IMR-90 (cell line): ENCODE measurements at regions not wholly inside any gene's neighbourhood (a gene's known extent, or its start where the extent isn't known, plus 50 kb on each side); places are given as distances from the start of the nearest gene placed in this dataset.

Source experiments
- CHD1 ChIP-seq: IDR thresholded peaks from 2 replicates; pipeline ENCODE4 v1.6.1; 2012; ENCODE audit warnings: low read depth, low read length, improper control_type of control experiment
- MAZ ChIP-seq: IDR thresholded peaks from 2 replicates; pipeline ENCODE4 v1.6.1; 2012; ENCODE audit warnings: low read depth, mild to moderate bottlenecking, low read length, improper control_type of control experiment, moderate library complexity, borderline replicate concordance
- POLR2A ChIP-seq: IDR thresholded peaks from 2 replicates; pipeline ENCODE4 v1.6.1; 2012; ENCODE audit warnings: mild to moderate bottlenecking, low read depth, low read length
- RFX5 ChIP-seq: IDR thresholded peaks from 2 replicates; pipeline ENCODE4 v1.8.0; 2012; ENCODE audit warnings: low read depth, mild to moderate bottlenecking, low read length, moderate library complexity
- SMC3 ChIP-seq: fragments of 150-350 bp; IDR thresholded peaks from 2 replicates; pipeline ENCODE4 v1.6.1; 2016; ENCODE audit warnings: low read depth, mild to moderate bottlenecking, antibody characterized with exemption, low read length, moderate library complexity
- TF ChIP-seq, protein P1 (sequence below): fragments of 150-350 bp; IDR thresholded peaks from 2 replicates; pipeline ENCODE4 v1.6.1; 2016; ENCODE audit warnings: low read depth, mild to moderate bottlenecking, low read length, moderate library complexity, borderline replicate concordance
- TF ChIP-seq, protein P2 (sequence below): conservative IDR thresholded peaks from 2 replicates; pipeline ENCODE4 v1.5.1; 2012; ENCODE audit warnings: mild to moderate bottlenecking, low read depth, low read length, improper control_type of control experiment

DNA sequence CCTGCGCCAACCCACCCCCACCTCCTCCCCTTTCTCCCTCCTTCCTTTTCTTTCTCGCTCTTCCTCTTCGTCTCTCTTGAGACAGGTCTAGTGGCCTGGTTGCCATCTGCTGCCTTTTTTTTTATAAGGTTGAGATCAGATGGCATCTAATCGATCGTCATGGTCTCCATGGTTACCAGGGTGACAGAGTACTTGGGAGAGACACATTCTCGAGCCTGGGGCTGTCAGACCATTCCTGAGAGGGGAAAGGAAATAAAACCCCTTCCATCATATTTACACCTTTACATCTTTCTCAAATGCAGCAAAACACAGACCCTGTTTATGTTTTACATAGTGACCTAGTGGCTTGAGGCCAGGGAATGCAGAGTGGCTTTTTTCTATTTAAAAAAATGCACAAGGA, 53.5 kb upstream of the SLC22A15 start:
- TF ChIP-seq POLR2A: no peak
- no peak for TF ChIP-seq RFX5
- TF ChIP-seq, protein P1, sequence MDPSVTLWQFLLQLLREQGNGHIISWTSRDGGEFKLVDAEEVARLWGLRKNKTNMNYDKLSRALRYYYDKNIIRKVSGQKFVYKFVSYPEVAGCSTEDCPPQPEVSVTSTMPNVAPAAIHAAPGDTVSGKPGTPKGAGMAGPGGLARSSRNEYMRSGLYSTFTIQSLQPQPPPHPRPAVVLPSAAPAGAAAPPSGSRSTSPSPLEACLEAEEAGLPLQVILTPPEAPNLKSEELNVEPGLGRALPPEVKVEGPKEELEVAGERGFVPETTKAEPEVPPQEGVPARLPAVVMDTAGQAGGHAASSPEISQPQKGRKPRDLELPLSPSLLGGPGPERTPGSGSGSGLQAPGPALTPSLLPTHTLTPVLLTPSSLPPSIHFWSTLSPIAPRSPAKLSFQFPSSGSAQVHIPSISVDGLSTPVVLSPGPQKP: no peak
- TF ChIP-seq, protein P2, sequence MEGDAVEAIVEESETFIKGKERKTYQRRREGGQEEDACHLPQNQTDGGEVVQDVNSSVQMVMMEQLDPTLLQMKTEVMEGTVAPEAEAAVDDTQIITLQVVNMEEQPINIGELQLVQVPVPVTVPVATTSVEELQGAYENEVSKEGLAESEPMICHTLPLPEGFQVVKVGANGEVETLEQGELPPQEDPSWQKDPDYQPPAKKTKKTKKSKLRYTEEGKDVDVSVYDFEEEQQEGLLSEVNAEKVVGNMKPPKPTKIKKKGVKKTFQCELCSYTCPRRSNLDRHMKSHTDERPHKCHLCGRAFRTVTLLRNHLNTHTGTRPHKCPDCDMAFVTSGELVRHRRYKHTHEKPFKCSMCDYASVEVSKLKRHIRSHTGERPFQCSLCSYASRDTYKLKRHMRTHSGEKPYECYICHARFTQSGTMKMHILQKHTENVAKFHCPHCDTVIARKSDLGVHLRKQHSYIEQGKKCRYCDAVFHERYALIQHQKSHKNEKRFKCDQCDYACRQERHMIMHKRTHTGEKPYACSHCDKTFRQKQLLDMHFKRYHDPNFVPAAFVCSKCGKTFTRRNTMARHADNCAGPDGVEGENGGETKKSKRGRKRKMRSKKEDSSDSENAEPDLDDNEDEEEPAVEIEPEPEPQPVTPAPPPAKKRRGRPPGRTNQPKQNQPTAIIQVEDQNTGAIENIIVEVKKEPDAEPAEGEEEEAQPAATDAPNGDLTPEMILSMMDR: no peak
- TF ChIP-seq CHD1: no peak
- TF ChIP-seq MAZ: no peak
- no peak for TF ChIP-seq SMC3
